Nephron progenitor cell (in vitro differentiated cells): ENCODE measurements at regions not wholly inside any gene's neighbourhood (a gene's known extent, or its start where the extent isn't known, plus 50 kb on each side); places are given as distances from the start of the nearest gene placed in this dataset.
A peak's percentile ranks its signal among the peaks of the same experiment; 100 is the strongest.

Experiments used
- DNase-seq: peaks from one replicate; pipeline ENCODE4 v3.0.0; 2021
- H3K27ac Mint-ChIP-seq: 2 replicates; pipeline ENCODE4 v1.8.0; 2021; ENCODE audit warnings: mild to moderate bottlenecking, moderate library complexity, mixed read lengths
- H3K27me3 Mint-ChIP-seq: 2 replicates; pipeline ENCODE4 v1.8.0; 2021; ENCODE audit warnings: mild to moderate bottlenecking, low read depth, mixed read lengths; ENCODE audit not compliant: poor library complexity
- H3K36me3 Mint-ChIP-seq: 2 replicates; pipeline ENCODE4 v1.8.0; 2021; ENCODE audit warnings: low read depth, mixed read lengths
- H3K4me1 Mint-ChIP-seq: 2 replicates; pipeline ENCODE4 v1.8.0; 2021; ENCODE audit warnings: mixed read lengths
- H3K4me3 Mint-ChIP-seq: 2 replicates; pipeline ENCODE4 v1.8.0; 2021; ENCODE audit warnings: mild to moderate bottlenecking, moderate library complexity, mixed read lengths
- H3K9me3 Mint-ChIP-seq: 2 replicates; pipeline ENCODE4 v1.8.0; 2021; ENCODE audit warnings: mild to moderate bottlenecking, moderate library complexity, mixed read lengths
- TF ChIP-seq, protein P1 (sequence below): fragments of 200-600 bp; sonication (generic); IDR thresholded peaks from 2 replicates; pipeline ENCODE4 v1.5.0; 2021; ENCODE audit warnings: antibody characterized with exemption

- DNase-seq: no peak
- peaks cover 59% of the 10 kb centered on the region for H3K4me1 Mint-ChIP-seq
- H3K27ac Mint-ChIP-seq: no peak overlapping the region
- H3K4me3 Mint-ChIP-seq: no peak overlapping the region
- TF ChIP-seq, protein P1, sequence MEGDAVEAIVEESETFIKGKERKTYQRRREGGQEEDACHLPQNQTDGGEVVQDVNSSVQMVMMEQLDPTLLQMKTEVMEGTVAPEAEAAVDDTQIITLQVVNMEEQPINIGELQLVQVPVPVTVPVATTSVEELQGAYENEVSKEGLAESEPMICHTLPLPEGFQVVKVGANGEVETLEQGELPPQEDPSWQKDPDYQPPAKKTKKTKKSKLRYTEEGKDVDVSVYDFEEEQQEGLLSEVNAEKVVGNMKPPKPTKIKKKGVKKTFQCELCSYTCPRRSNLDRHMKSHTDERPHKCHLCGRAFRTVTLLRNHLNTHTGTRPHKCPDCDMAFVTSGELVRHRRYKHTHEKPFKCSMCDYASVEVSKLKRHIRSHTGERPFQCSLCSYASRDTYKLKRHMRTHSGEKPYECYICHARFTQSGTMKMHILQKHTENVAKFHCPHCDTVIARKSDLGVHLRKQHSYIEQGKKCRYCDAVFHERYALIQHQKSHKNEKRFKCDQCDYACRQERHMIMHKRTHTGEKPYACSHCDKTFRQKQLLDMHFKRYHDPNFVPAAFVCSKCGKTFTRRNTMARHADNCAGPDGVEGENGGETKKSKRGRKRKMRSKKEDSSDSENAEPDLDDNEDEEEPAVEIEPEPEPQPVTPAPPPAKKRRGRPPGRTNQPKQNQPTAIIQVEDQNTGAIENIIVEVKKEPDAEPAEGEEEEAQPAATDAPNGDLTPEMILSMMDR: no peak
- H3K36me3 Mint-ChIP-seq: no peaks in the 10 kb centered on the region
- no peaks in the 10 kb centered on the region for H3K9me3 Mint-ChIP-seq
- H3K27me3 Mint-ChIP-seq: peaks cover 36% of the 10 kb centered on the region
These were observed 54.9 kb upstream of the FRMD1 start for GRCh38 chr6:168133687-168134559.

- no peak for DNase-seq
- Mint-ChIP-seq H3K4me3 (peak overlapping the region; percentile 16), H3K9me3 (no peaks in the 10 kb centered on the region), H3K4me1 (peaks cover 51% of the 10 kb centered on the region), H3K27ac (no peak overlapping the region), H3K27me3 (peaks cover 36% of the 10 kb centered on the region), H3K36me3 (no peaks in the 10 kb centered on the region)
- TF ChIP-seq, protein P1: no peak
These were observed 54.2 kb upstream of the FRMD1 start for GRCh38 chr6:168133168-168133561.

DNA sequence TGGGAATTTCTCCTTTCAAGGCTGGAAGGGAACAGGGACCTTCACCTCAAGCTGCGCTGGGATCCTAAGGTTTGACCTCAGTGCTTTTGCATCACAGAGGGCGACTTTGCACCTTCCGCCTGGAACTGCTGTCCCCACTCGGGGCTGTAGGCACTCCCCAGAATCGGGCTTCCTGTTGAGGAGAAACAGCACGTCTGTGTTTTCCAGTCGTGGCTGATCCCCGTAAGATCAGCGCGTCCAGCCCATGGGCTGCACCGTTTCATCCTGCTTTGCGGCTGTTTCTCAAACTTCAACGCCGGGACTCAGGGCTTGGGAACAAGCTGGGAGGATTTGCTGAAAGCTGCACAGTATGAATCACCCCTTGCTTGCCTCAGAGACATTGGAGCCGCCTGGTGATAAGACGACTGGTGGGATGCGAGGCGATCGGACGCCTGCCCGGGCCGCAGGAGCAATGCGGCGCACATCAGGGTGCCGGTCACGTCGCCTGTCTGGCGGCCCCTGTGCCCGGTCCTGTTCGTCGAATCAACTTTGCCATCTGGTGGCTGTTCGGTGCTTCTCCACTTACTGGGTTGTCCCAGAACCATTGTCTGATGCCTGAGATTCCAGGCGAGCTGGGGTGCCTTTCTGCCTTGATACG is 53.6 kb upstream of the FRMD1 start:
- Mint-ChIP-seq H3K27ac (no peak overlapping the region), H3K9me3 (no peaks in the 10 kb centered on the region), H3K4me1 (peaks cover 46% of the 10 kb centered on the region), H3K27me3 (peaks cover 31% of the 10 kb centered on the region), H3K4me3 (peak overlapping the region; percentile 16), H3K36me3 (no peaks in the 10 kb centered on the region)
- DNase-seq: peak; percentile 57
- TF ChIP-seq, protein P1: no peak

DNA sequence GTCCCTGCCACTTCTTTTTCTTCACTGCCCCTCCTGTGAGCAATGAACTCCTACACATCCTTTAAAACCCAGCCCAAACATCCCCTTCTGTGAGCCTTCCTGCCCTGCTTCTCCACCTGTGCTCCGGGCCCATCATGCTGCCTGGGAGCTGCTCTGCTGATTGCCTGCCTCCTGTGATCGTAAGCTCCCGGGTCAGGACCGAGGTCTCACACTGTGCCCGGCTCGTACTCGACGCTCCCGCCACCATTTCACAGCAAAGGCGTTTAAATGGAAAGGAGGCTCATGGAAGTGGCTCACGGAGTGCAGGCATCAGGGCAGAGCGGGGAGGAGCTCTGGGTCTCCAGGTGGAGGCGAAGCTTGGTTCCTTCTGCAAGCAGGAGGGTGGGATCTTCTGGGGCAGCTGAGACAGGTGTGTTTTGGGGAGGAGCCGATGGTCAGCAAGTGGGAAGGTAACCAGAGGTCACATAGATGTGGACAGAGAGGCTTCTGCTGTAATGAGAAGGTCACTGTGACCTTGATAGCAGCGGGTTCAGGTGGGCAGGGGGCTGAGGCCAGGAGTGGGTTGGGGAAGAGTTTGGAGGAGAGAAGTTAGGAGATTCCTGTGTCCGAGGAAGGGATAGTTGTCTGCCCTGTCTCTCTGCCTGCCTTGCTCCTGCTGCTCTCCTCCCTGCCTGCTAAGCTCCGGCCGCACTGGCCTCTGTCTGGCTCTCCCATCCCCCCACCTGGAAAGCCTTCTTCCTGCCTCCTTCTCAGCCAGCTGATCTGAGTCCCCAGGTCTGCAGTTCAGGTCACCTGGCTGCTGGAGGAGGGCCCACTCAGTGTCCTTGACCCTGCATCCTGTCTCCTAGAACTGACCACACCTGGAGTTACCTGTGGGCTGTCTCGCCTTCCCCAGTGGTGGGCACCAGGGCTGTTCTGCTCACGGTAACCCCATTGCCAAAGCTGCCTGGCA is 52.7 kb upstream of the FRMD1 start:
- DNase-seq: no peak
- H3K27ac Mint-ChIP-seq: no peak overlapping the region
- no peaks in the 10 kb centered on the region for H3K9me3 Mint-ChIP-seq
- H3K36me3 Mint-ChIP-seq: no peaks in the 10 kb centered on the region
- H3K4me1 Mint-ChIP-seq: peaks cover 44% of the 10 kb centered on the region
- TF ChIP-seq, protein P1: no peak
- peaks cover 31% of the 10 kb centered on the region for H3K27me3 Mint-ChIP-seq
- peak overlapping the region; percentile 12 for H3K4me3 Mint-ChIP-seq

DNA sequence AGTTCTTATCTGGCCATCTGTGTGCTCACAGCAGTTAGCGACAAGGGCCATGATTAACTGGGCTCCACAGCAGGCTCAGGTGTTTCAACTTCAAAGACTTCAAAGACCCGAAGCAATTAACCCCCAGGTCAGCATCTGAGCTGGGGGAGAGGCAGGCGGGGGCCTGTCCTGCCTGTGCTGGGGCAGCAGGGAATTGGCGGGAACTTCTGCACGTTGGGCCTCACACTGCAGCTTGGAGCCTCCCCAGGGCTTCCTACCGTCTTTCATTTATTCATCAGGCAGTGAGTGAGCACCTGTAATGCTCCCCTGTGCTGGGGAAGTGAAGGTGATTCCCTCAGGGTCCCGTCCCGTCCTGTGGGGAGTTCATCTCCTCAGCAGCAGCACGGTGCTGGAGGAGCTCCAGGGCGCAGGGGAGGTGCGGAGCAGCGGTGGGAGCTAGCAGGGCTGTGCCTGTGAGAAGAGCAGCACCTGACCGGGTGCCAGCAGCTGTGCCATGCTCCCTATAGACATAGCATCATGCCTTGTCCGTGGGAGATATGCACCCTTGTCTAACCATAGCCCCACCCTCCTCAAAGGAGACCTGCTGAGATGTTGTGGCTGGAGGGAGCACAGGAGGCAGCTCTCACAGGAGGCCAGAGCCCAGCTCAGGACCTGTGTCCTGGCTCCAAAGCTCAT is 51.8 kb upstream of the FRMD1 start:
- peaks cover 44% of the 10 kb centered on the region for H3K4me1 Mint-ChIP-seq
- H3K27ac Mint-ChIP-seq: no peak overlapping the region
- no peaks in the 10 kb centered on the region for H3K9me3 Mint-ChIP-seq
- no peaks in the 10 kb centered on the region for H3K36me3 Mint-ChIP-seq
- peaks cover 33% of the 10 kb centered on the region for H3K27me3 Mint-ChIP-seq
- H3K4me3 Mint-ChIP-seq: no peak overlapping the region
- no peak for DNase-seq
- TF ChIP-seq, protein P1: no peak
